ENCODE measurements at regions not wholly inside any gene's neighbourhood (a gene's known extent, or its start where the extent isn't known, plus 50 kb on each side); places are given as distances from the start of the nearest gene placed in this dataset.

DNA sequence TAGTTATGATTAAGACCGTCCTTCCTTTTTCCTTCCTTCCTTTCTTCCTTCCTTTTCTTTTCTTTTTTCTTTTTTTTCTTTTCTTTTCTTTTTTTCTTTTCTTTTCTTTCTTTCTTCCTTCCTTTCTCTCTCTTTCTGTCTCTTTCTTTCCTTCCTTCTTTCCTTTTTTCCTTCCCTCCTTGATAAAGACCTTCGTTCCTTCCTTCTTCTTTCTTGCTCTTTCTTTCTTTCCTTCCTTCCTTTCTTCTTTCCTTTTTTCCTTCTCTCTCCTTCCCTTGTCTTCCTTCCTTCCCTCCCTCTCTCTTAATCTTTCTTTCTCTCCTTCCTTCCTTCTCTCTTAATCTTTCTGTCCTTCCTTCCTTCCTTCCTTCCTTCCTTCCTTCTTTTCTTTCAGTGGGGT, 130.9 kb downstream of the PAPOLA start:
- TF ChIP-seq, protein P1, sequence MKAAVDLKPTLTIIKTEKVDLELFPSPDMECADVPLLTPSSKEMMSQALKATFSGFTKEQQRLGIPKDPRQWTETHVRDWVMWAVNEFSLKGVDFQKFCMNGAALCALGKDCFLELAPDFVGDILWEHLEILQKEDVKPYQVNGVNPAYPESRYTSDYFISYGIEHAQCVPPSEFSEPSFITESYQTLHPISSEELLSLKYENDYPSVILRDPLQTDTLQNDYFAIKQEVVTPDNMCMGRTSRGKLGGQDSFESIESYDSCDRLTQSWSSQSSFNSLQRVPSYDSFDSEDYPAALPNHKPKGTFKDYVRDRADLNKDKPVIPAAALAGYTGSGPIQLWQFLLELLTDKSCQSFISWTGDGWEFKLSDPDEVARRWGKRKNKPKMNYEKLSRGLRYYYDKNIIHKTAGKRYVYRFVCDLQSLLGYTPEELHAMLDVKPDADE (IDR thresholded peaks at IDR 0.05) = no peak
- TF ChIP-seq POLR2AphosphoS5 (IDR thresholded peaks at IDR 0.05; ENCODE audit: low read depth) = no peak
- Histone ChIP-seq H3K4me2 (no peak overlapping the region), H4K20me1 (replicated peaks; ENCODE audit: insufficient read depth) (no peaks in the 10 kb centered on the region), H3K36me3 (ENCODE audit: insufficient read depth) (no peaks in the 10 kb centered on the region), H3K27me3 (ENCODE audit: insufficient read depth) (no peaks in the 10 kb centered on the region), H3K9me2 (ENCODE audit: insufficient read depth) (no peaks in the 10 kb centered on the region), H3K4me3 (no peak overlapping the region), H3K4me1 (ENCODE audit: insufficient read depth) (no peaks in the 10 kb centered on the region), H3K79me2 (replicated peaks; ENCODE audit: insufficient read depth) (no peaks in the 10 kb centered on the region), H3K27ac (ENCODE audit: low read depth) (no peak overlapping the region), H2AFZ (no peak overlapping the region), H3F3A (replicated peaks; ENCODE audit: low read depth) (no peaks in the 10 kb centered on the region)
- H3K27ac Mint-ChIP-seq = no peak overlapping the region
- H3K36me3 Mint-ChIP-seq (ENCODE audit: low read depth) = no peaks in the 10 kb centered on the region
- no peak for DNase-seq (ENCODE audit: low spot score)
- no peak overlapping the region for H3K4me3 Mint-ChIP-seq
- no peaks in the 10 kb centered on the region for H3K4me1 Mint-ChIP-seq
- H3K27me3 Mint-ChIP-seq (ENCODE audit: insufficient read depth, low read depth, poor library complexity) = peaks cover 2% of the 10 kb centered on the region
- H3K9me3 Mint-ChIP-seq = no peaks in the 10 kb centered on the region
- ATAC-seq = no peak

DNA sequence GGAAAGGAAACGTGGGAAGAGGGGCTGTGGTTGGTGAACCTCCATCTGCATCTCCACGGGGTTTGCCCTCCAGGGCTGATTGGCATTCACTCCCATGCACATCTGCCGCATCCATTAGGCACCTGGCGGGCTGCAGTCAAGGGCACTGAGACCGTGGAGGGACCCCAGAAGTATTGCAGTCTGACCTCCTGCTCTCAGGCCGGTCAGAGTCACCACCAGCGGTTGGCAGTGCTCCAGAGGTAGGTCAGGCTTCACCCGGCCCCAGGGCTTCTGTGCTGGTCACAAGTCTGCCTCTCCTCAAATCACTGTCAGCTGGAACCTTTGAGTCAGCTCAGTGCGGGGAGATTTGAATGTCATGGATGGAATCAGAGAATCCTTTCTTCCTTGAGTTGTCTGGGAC, 132.3 kb downstream of the PAPOLA start:
- Histone ChIP-seq H3K9me2 (ENCODE audit: insufficient read depth) (no peaks in the 10 kb centered on the region), H3K4me1 (ENCODE audit: insufficient read depth) (no peaks in the 10 kb centered on the region), H3K27me3 (ENCODE audit: insufficient read depth) (no peaks in the 10 kb centered on the region), H3K79me2 (replicated peaks; ENCODE audit: insufficient read depth) (no peaks in the 10 kb centered on the region), H3K36me3 (ENCODE audit: insufficient read depth) (no peaks in the 10 kb centered on the region), H2AFZ (no peak overlapping the region), H3F3A (replicated peaks; ENCODE audit: low read depth) (no peaks in the 10 kb centered on the region), H3K4me3 (no peak overlapping the region), H4K20me1 (replicated peaks; ENCODE audit: insufficient read depth) (no peaks in the 10 kb centered on the region), H3K27ac (ENCODE audit: low read depth) (no peak overlapping the region), H3K4me2 (no peak overlapping the region)
- H3K9me3 Mint-ChIP-seq = no peaks in the 10 kb centered on the region
- H3K27ac Mint-ChIP-seq = no peak overlapping the region
- DNase-seq (ENCODE audit: low spot score) (no peak), ATAC-seq (no peak)
- H3K27me3 Mint-ChIP-seq (ENCODE audit: insufficient read depth, low read depth, poor library complexity) = peaks cover 7% of the 10 kb centered on the region
- no peaks in the 10 kb centered on the region for H3K4me1 Mint-ChIP-seq
- H3K4me3 Mint-ChIP-seq = no peak overlapping the region
- H3K36me3 Mint-ChIP-seq (ENCODE audit: low read depth) = no peaks in the 10 kb centered on the region
- TF ChIP-seq, protein P2, sequence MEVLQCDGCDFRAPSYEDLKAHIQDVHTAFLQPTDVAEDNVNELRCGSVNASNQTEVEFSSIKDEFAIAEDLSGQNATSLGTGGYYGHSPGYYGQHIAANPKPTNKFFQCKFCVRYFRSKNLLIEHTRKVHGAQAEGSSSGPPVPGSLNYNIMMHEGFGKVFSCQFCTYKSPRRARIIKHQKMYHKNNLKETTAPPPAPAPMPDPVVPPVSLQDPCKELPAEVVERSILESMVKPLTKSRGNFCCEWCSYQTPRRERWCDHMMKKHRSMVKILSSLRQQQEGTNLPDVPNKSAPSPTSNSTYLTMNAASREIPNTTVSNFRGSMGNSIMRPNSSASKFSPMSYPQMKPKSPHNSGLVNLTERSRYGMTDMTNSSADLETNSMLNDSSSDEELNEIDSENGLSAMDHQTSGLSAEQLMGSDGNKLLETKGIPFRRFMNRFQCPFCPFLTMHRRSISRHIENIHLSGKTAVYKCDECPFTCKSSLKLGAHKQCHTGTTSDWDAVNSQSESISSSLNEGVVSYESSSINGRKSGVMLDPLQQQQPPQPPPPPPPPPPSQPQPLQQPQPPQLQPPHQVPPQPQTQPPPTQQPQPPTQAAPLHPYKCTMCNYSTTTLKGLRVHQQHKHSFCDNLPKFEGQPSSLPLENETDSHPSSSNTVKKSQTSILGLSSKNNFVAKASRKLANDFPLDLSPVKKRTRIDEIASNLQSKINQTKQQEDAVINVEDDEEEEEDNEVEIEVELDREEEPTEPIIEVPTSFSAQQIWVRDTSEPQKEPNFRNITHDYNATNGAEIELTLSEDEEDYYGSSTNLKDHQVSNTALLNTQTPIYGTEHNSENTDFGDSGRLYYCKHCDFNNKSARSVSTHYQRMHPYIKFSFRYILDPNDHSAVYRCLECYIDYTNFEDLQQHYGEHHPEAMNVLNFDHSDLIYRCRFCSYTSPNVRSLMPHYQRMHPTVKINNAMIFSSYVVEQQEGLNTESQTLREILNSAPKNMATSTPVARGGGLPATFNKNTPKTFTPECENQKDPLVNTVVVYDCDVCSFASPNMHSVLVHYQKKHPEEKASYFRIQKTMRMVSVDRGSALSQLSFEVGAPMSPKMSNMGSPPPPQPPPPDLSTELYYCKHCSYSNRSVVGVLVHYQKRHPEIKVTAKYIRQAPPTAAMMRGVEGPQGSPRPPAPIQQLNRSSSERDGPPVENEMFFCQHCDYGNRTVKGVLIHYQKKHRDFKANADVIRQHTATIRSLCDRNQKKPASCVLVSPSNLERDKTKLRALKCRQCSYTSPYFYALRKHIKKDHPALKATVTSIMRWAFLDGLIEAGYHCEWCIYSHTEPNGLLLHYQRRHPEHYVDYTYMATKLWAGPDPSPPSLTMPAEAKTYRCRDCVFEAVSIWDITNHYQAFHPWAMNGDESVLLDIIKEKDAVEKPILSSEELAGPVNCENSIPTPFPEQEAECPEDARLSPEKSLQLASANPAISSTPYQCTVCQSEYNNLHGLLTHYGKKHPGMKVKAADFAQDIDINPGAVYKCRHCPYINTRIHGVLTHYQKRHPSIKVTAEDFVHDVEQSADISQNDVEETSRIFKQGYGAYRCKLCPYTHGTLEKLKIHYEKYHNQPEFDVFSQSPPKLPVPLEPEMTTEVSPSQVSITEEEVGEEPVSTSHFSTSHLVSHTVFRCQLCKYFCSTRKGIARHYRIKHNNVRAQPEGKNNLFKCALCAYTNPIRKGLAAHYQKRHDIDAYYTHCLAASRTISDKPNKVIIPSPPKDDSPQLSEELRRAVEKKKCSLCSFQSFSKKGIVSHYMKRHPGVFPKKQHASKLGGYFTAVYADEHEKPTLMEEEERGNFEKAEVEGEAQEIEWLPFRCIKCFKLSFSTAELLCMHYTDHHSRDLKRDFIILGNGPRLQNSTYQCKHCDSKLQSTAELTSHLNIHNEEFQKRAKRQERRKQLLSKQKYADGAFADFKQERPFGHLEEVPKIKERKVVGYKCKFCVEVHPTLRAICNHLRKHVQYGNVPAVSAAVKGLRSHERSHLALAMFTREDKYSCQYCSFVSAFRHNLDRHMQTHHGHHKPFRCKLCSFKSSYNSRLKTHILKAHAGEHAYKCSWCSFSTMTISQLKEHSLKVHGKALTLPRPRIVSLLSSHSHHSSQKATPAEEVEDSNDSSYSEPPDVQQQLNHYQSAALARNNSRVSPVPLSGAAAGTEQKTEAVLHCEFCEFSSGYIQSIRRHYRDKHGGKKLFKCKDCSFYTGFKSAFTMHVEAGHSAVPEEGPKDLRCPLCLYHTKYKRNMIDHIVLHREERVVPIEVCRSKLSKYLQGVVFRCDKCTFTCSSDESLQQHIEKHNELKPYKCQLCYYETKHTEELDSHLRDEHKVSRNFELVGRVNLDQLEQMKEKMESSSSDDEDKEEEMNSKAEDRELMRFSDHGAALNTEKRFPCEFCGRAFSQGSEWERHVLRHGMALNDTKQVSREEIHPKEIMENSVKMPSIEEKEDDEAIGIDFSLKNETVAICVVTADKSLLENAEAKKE (CRISPR knock-in tag; IDR thresholded peaks at IDR 0.05) = no peak
- TF ChIP-seq ZNF331 (CRISPR knock-in tag; IDR thresholded peaks at IDR 0.05; ENCODE audit: low read depth) = no peak
- TF ChIP-seq POLR2AphosphoS5 (IDR thresholded peaks at IDR 0.05; ENCODE audit: low read depth) = no peak
- TF ChIP-seq REST (IDR thresholded peaks at IDR 0.05; ENCODE audit: unreplicated experiment) = no peak
- no peak for TF ChIP-seq CREB1 (CRISPR knock-in tag; IDR thresholded peaks at IDR 0.05; ENCODE audit: low read depth)
- TF ChIP-seq EZH2 (IDR thresholded peaks at IDR 0.05; ENCODE audit: low read depth, unreplicated experiment) = no peak
- TF ChIP-seq JUNB (IDR thresholded peaks at IDR 0.05; ENCODE audit: unreplicated experiment) = no peak
- no peak for TF ChIP-seq NANOG (IDR thresholded peaks at IDR 0.05; ENCODE audit: borderline replicate concordance)
- TF ChIP-seq, protein P1 (IDR thresholded peaks at IDR 0.05) = no peak

Measured in GM23338 (cell line).